OCI-LY7 (cell line): ENCODE measurements at regions not wholly inside any gene's neighbourhood (a gene's known extent, or its start where the extent isn't known, plus 50 kb on each side); places are given as distances from the start of the nearest gene placed in this dataset.

Experiments used
- CTCF ChIP-seq: fragments of 200-600 bp; sonication (generic); conservative IDR thresholded peaks from 2 replicates; pipeline ENCODE4 v1.5.1; 2014; ENCODE audit warnings: mild to moderate bottlenecking, antibody characterized with exemption, low read length, moderate library complexity, mixed read lengths
- EZH2phosphoT487 ChIP-seq: fragments of 200-600 bp; sonication (generic); IDR thresholded peaks from 2 replicates; pipeline ENCODE4 v1.6.1; 2018; ENCODE audit warnings: low read depth, borderline replicate concordance, mild to moderate bottlenecking, mixed run types, antibody characterized with exemption, low read length, moderate library complexity, mixed read lengths

- TF ChIP-seq CTCF (no peak), EZH2phosphoT487 (no peak)
These were observed 66.1 kb upstream of the VPREB1 start for GRCh38 chr22:22178355-22178965.
